Hypothalamus (tissue), 51 donors: ENCODE measurements at regions not wholly inside any gene's neighbourhood (a gene's known extent, or its start where the extent isn't known, plus 50 kb on each side); places are given as distances from the start of the nearest gene placed in this dataset.
"Not testable (repeated sequence)": the region's sequence is repeated elsewhere in the genome, so short reads cannot be mapped to it uniquely, and the experiment has no call there.

Source experiments
- DNase-seq, 51 donors: peaks; one replicate each; lab custom pipeline; 2025; lab: John Stamatoyannopoulos, UW

GRCh38 chrX:42175843-42176242 lies 252.5 kb upstream of the CASK start:
- DNase-seq = no peak

- DNase-seq = not testable (repeated sequence)
These were observed 234.6 kb upstream of the CASK start for GRCh38 chrX:42157923-42158322.

- DNase-seq = no peak
These were observed 228.5 kb upstream of the CASK start for GRCh38 chrX:42151808-42152207.

GRCh38 chrX:42149765-42150164 lies 226.4 kb upstream of the CASK start:
- DNase-seq = no peak

- no peak for DNase-seq
These were observed 225.9 kb upstream of the CASK start for GRCh38 chrX:42149281-42149680.

- DNase-seq = no peak
These were observed 220.7 kb upstream of the CASK start for GRCh38 chrX:42143866-42144592.

- no peak for DNase-seq
These were observed 217.0 kb upstream of the CASK start for GRCh38 chrX:42140320-42140719.

- no peak for DNase-seq
These were observed 212.4 kb upstream of the CASK start for GRCh38 chrX:42135583-42136228.

- no peak for DNase-seq
These were observed 208.5 kb upstream of the CASK start for GRCh38 chrX:42131856-42132255.

- DNase-seq = peak in 1 of 51 donors; percentile 6
These were observed 205.9 kb upstream of the CASK start for GRCh38 chrX:42129022-42129940.

- DNase-seq = no peak
These were observed 205.2 kb upstream of the CASK start for GRCh38 chrX:42128587-42128986.

- DNase-seq = no peak
These were observed 204.7 kb upstream of the CASK start for GRCh38 chrX:42128020-42128419.

GRCh38 chrX:42127563-42127962 lies 204.2 kb upstream of the CASK start:
- DNase-seq = no peak

- DNase-seq = no peak
These were observed 200.0 kb upstream of the CASK start for GRCh38 chrX:42123369-42123768.

GRCh38 chrX:42119076-42119475 lies 195.7 kb upstream of the CASK start:
- DNase-seq = no peak

- DNase-seq = no peak
These were observed 194.0 kb upstream of the CASK start for GRCh38 chrX:42117318-42117717.

- DNase-seq = no peak
These were observed 186.1 kb upstream of the CASK start for GRCh38 chrX:42109428-42109827.

GRCh38 chrX:42107495-42108488 lies 184.4 kb upstream of the CASK start:
- no peak for DNase-seq

GRCh38 chrX:42106556-42106955 lies 183.2 kb upstream of the CASK start:
- DNase-seq = no peak
